Stimulated activated CD8-positive, alpha-beta memory T cell treated with anti-CD3 and anti-CD28 coated beads, Interleukin-15, amount 100 ng/mL, for 24 hours (primary cell): ENCODE measurements at regions not wholly inside any gene's neighbourhood (a gene's known extent, or its start where the extent isn't known, plus 50 kb on each side); places are given as distances from the start of the nearest gene placed in this dataset.

ENCODE experiments used
- DNase-seq: peaks from one replicate; pipeline ENCODE4 v3.0.0-alpha.2; 2020; ENCODE audit warnings: low read depth

- DNase-seq: no peak
Observed at GRCh38 chr4:180650273-180650672, 1592.9 kb upstream of the TENM3 start.

DNA sequence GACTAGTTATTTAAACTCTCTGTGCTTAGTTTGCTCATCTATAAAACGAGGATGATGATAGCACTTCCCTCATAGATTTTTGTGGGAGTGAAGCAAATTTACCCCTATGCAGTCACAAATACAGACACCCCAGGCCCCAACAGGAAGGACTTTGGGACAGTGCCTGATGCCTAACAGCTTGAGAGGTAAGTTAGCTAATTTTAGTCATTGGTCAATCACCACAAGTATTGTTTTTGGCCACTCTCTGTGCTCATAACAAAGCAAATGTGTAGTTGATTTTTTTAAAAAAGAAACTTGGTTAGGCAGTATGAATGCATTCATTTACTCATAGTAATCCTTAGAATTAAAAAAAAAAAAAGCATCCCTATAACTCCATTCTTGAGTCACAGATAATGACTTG is 1590.7 kb upstream of the TENM3 start:
- no peak for DNase-seq

GRCh38 chr4:180655886-180656285 is 1587.3 kb upstream of the TENM3 start:
- no peak for DNase-seq

GRCh38 chr4:180657881-180658280 is 1585.3 kb upstream of the TENM3 start:
- no peak for DNase-seq

DNA sequence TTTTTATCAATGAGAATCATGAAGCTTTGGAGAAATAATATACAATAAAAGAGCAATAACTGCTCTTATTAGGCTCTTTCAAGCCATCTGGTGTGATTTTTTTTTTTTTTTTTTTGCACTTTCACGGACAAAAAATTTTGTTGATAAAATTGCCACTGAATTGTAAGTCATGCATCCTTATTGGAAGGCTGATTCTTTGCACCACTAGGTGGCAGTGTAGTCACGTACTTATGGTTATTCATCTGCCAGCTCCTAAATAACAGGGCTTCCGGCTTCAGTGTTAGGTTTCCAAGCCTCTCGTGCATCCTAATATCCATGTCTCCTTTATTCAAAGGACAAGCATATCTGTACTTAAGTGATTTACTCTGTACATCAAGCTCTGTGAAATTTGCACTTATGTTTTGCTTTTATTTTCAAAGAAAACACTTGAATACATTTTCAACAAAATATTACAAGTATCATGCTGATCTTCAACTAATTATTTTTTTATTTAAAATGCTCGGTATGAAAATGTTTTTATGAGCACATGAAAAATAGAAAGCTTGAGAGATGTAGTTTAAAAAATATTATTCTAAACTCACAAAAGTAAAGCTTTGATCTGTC is 1578.3 kb upstream of the TENM3 start:
- DNase-seq: no peak

DNA sequence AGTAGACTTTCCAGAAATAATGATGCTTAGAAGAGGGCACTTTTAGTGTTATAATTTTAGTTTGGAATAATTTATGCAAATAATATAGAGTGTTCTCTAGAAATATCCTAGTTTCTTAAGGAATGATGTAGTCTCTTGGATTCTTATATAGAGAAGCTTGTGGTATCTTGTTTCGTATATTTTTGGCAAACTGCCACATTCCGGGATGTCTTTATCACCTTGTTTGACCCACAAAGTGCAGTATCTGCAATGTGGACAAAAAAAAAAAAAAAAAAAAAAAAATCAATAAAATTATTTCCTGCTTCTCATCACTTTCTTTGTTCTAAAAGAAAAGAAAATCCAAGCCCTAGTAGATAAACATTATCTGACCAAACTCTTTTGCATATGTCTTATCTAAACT is 1577.7 kb upstream of the TENM3 start:
- DNase-seq: no peak

- no peak for DNase-seq
Observed at GRCh38 chr4:180665994-180666824, 1577.0 kb upstream of the TENM3 start.

DNA sequence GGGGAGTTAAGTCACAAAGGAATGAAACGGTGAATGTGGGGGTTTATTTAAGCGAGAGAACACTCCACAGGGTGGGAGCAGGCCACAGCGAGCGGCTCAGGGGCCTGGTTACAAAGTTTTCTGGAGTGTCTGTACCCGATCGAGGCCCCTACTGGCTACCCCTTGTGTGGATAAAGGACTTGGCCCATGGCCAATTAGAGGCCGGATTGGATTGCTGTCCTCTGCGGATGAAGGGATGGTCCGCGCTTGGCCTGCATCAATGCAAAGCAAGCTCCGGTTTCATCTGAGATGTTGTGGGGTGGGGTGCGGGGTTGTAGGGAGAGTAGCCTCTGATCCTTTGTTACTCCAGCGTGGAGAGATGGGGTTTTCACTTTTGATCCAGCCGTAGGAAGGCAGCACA is 1574.5 kb upstream of the TENM3 start:
- no peak for DNase-seq

DNA sequence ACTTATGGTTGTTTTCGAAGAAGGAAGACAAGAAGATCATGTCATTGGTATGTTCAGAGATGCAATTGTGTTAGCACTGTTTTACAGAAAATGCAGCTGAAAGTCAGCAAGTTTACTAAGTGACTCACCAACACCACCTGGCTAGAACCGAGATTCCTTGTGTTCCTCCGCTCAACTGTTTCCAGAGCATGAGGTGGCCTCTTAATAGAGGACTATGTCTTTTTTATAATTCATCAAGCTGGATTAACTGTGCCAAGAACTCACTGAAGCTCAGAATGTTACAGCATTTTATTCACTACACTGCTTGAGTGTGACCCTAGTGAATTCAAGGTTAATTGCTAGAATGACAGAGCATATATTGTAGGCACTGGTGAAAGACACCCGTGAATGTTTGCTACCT is 1573.5 kb upstream of the TENM3 start:
- no peak for DNase-seq

DNA sequence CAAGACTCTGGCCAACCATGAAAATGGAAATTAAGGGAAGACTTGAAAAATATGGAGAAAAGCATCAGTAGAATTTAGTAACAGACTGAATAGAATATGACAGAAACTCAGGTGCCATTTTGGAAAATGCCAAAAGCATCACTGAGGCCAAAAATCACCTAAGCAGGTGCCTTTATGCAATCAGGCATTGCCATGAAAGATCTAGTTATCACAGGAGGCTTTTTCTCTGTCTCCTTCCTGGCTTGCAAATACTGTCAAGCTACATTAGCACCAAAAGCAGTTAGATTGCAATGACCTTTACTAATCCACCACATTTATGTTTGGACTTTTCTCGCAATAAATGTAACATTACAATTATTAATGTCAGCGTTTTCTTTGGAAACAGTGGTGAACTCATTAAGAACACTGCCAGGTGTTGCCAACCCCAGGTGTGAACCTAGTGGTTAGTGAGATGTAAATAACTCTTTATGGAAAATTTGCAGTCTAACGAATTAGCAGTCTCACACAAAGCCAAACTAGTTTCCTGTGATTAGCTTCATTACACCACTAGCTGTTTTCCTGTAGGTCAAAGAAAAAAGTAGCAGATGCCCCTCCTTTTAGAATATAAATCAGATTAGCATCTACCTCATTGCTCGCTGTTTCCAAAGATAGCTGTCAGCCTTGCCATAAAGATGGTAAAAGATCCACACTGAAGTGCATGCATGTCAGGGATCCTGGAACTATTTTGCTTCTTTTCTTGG is 1568.4 kb upstream of the TENM3 start:
- DNase-seq: no peak

GRCh38 chr4:180675359-180675650 is 1567.9 kb upstream of the TENM3 start:
- DNase-seq: no peak

- DNase-seq: no peak
Observed at GRCh38 chr4:180680305-180680704, 1562.9 kb upstream of the TENM3 start.

DNA sequence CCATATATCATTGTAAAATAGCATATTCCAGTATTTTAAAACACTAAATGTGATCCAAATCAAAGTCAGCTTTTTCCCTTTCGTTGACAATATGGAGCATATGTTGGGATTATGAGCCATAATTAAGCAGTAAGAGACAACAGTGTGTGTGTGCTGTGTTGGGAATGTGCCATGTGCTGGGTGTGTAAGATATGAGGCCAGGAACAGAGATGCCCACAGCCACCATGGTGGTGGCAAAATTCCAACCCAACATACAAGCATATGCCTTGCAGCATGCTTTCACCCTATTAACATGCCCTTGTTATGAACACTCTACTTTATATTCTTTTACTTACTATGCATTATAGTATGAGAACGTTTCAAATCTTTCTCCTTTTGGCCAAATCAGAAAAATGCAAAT is 1560.4 kb upstream of the TENM3 start:
- DNase-seq: no peak

DNA sequence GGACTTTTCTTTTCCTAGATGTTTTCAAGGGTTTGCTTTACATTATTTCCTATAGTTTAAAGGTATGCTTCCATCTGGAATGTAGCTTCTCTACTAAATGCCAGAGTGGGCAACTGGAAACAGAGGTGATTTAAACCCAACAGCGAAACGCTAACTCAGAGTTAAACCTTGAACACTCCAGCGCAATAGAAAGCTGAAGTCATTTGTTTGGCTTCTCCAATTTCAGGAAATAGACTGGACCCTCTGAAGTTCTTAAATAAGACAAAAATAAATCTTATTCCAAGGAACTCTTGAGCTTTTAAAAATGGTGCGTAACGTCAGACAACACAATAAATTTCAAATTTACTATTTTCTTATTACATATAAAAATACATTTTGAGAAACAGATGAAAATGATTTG is 1560.0 kb upstream of the TENM3 start:
- DNase-seq: no peak

GRCh38 chr4:180688480-180688879 is 1554.7 kb upstream of the TENM3 start:
- no peak for DNase-seq

DNA sequence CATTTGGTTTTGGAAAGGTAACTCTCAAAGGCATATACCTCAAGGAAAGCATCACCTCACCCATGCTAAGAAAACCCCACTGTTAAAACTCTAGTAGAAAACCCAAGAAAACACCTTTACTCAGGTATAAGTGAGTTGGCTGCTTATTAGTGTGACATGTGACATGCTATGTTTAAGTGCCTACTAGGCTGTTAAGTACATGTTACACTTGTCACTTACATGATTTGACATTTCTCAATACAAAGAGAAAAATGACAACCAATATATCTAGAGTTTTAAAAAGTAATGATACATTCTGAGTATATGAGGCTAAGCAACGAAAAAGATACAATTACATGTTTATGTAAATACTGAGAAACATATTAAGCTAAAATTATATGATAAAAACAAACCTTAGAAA is 1548.3 kb upstream of the TENM3 start:
- DNase-seq: no peak

DNA sequence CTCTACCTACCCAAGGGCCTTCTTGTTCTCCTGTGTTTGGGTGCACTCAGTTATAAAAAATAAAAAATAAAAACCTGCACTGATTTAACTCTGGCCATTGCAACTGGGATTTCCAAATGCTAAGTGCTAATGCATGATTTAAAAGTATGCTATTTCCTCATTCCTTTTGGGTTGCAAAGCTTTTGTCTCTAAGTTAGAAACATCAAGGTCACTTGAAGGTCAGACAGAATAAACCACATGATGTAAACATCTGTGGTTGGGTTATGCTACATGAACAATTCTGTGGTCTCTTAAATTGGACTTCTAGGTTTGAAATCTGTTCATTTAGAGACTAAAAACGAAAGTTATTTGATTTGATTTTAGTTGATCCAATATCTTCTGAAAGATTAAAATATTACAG is 1547.4 kb upstream of the TENM3 start:
- DNase-seq: no peak

- DNase-seq: no peak
Observed at GRCh38 chr4:180696460-180697092, 1546.6 kb upstream of the TENM3 start.

- DNase-seq: no peak
Observed at GRCh38 chr4:180698550-180699195, 1544.5 kb upstream of the TENM3 start.

DNA sequence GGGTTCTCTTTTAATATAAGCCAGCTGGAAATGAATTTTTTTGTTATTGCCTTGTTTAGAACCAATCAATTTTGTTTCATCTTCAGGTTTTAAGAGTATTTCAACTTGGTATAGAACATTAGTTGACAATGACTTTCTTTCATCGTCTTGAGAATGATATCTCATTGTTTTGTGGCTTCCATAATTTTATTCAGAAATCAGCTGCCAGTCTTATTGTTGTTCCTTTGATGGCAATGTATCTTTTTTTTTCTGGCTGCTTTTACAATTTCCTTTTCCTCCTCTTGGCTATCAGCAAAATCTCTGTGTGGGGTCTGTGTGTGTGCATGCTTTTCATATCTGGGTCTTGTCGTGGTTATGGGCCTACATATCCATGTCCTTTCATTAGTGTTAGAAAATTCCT is 1536.4 kb upstream of the TENM3 start:
- DNase-seq: no peak

- DNase-seq: no peak
Observed at GRCh38 chr4:180710628-180711337, 1532.4 kb upstream of the TENM3 start.
